SK-N-MC (cell line): ENCODE measurements at regions not wholly inside any gene's neighbourhood (a gene's known extent, or its start where the extent isn't known, plus 50 kb on each side); places are given as distances from the start of the nearest gene placed in this dataset.

Experiments used
- EZH2 ChIP-seq: fragments of 200-600 bp; sonication (generic); IDR thresholded peaks from one replicate; pipeline ENCODE4 v1.6.1; 2017; ENCODE audit warnings: antibody characterized with exemption
- POLR2AphosphoS5 ChIP-seq: IDR thresholded peaks from 2 replicates; pipeline ENCODE4 v1.6.1; 2012; ENCODE audit warnings: mild to moderate bottlenecking, low read depth, low read length, borderline replicate concordance

GRCh38 chr2:193469251-193469650 is 1274.5 kb upstream of the TMEFF2 start:
- no peak for TF ChIP-seq POLR2AphosphoS5
- no peak for TF ChIP-seq EZH2
